C1 segment of cervical spinal cord (tissue), 14 donors: ENCODE measurements at regions not wholly inside any gene's neighbourhood (a gene's known extent, or its start where the extent isn't known, plus 50 kb on each side); places are given as distances from the start of the nearest gene placed in this dataset.
"Not testable (repeated sequence)": the region's sequence is repeated elsewhere in the genome, so short reads cannot be mapped to it uniquely, and the experiment has no call there.

Source experiments
- DNase-seq, 14 donors: peaks; one replicate each; lab custom pipeline; 2025; lab: John Stamatoyannopoulos, UW

GRCh38 chr4:97074531-97074930 is 1068.7 kb downstream of the STPG2 start:
- DNase-seq = peak in 1 of 14 donors; percentile 65

GRCh38 chr4:97081951-97082350 is 1061.3 kb downstream of the STPG2 start:
- peak in 1 of 14 donors; percentile 32 for DNase-seq

DNA sequence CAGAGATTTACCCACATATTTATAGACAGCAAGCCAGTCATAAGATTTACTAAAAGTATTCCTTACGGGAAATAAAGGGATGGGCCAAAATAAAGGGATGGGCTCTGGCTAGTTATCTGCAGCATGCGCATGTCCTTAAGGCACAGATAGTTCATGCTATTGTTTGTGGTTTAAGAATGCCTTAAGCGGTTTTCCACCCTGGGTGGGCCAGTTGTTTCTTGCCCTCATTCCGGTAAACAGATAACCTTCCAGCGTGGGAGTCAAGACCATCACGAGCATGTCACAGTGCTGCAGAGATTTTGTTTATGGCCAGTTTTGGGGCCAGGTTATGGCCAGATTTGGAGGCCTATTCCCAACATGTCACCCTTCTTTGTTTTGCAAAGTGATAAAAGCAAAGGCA is 1046.2 kb downstream of the STPG2 start:
- not testable (repeated sequence) for DNase-seq

- not testable (repeated sequence) for DNase-seq
Measured at GRCh38 chr4:97101171-97101570, 1042.1 kb downstream of the STPG2 start.

DNA sequence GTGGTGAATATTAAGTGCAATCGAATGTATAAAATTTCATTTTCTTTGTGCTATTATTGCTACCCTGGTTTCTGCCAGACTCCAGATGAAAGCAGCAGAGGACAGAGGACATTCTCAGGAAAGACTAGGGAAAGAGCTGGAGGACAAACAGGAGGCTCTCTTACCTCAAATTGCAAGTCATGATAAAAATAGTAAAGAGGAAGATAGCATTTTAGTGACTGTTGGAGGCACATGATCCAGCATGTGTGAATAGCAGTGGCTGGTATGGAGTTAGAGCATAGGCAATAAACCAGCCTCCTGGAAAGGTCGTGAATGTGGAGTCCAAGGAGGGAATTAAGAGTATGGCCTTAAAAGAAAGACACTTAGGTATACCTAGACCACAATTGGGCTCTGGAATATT is 1040.0 kb downstream of the STPG2 start:
- DNase-seq = no peak

DNA sequence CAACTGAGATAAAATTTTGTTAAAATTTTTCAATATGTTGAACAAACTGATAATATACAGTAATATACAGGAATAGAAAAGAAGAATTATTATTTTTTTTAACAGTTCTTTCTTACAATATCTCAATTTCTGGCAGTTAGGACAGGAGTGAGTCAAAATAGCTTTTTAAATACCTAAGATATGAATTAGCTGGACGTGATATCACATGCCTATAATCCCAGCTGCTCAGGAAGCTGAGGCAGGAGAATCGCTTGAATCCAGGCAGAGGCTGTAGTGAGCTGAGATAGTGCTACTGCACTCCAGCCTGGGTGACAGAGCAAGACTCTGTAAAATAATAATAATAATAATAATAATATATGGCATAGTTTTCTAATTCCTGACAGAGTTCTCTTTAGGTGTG is 1039.3 kb downstream of the STPG2 start:
- no peak for DNase-seq

DNA sequence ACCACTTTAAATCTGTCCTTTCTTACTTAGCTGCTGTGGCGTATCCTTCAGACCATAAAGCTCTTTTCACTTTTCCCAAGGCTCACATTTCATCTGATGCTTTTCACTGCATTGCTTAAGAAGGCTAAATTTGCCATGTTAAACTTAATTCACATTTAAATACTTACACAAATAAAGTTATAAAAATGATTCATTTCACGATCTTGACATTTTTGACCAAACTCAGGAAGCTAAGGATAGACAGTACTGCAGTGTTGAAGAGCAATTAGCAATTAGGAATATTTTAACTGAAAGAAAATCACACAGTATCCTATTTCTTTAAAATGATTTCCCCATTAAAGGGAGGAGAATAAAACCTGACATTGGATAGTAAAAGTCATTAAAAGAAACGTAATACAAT is 1038.6 kb downstream of the STPG2 start:
- DNase-seq = no peak

- DNase-seq = no peak
Measured at GRCh38 chr4:97105347-97106099, 1037.8 kb downstream of the STPG2 start.

DNA sequence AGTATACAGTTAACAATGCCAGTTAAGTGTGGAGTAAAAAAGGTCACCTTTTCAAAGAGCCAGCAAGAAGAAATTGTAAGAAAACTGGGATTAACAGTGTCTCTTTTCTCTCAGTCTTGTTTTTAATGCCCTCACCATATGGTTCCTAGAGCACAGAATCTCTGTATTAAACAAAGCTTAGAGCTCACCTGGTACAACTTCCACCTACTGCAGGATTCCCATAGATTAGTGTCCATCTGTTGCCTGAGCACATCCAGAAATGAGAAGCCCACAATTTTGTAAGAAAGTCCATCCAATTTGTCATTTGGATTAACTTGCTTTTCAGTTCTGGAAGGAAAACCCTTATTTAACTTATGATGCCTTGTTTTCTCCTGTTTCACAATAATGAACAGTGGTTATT is 1037.1 kb downstream of the STPG2 start:
- peak in 1 of 14 donors; percentile 76 for DNase-seq

DNA sequence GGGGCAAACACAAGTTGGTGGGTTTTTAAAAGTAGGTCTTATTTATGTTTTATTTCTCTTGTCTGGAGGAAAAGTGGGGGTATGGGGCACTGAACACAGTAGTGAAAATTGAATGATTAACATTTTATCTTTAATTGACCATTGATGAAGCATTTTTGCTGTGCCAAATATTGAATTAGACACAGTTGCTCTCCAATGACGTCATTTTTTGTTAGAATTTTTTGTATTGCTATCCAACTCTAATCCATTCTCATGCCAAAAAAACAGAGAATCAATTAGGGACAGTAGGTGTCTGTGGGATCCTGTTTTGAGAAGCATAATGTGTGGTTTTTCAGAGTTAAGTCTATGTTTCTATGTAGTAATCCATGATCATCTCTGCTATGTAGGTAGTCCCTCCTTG is 1032.8 kb downstream of the STPG2 start:
- DNase-seq = no peak

GRCh38 chr4:97116511-97116910 is 1026.8 kb downstream of the STPG2 start:
- no peak for DNase-seq

GRCh38 chr4:97121493-97121892 is 1021.8 kb downstream of the STPG2 start:
- DNase-seq = no peak

GRCh38 chr4:97123573-97123972 is 1019.7 kb downstream of the STPG2 start:
- no peak for DNase-seq

- DNase-seq = no peak
Measured at GRCh38 chr4:97132435-97132834, 1010.8 kb downstream of the STPG2 start.

DNA sequence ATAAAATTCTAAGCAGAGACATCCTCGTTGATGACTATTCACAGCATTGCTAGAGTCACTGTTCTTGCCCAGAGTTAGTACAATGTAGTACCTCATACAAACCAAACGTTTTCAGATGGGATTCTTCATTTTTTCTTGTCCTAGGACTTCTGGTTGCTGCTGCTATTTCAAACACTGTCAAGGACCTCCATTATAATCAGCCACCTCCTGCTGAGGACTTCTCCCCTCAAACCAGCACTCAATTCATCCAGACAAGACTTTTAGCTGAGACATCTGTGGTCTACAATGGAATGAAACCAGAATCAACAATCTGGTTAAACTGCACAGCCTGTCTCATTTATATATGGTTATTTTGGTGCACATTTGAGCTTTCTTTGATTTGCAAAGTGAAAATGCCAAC is 1008.8 kb downstream of the STPG2 start:
- no peak for DNase-seq

DNA sequence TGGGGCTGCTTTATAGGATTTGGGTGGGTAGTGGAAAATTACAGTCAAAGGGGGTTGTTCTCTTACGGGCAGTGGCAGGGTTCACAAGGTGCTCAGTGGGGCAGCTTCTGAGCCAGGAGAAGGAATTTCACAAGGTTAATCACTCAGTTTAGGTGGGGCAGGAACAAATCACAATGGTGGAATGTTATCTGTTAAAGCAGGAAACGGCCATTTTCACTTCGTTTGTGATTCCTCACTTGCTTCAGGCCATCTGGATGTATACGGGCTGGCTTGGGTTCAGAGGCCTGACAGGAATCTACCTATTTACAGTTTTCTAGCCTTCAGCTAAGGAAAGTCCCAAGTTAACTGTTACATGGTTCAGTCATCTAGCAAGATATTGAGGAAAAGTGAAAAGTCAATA is 1003.5 kb downstream of the STPG2 start:
- no peak for DNase-seq

GRCh38 chr4:97140545-97140944 is 1002.7 kb downstream of the STPG2 start:
- DNase-seq = no peak

- DNase-seq = not testable (repeated sequence)
Measured at GRCh38 chr4:97141332-97141731, 1001.9 kb downstream of the STPG2 start.

DNA sequence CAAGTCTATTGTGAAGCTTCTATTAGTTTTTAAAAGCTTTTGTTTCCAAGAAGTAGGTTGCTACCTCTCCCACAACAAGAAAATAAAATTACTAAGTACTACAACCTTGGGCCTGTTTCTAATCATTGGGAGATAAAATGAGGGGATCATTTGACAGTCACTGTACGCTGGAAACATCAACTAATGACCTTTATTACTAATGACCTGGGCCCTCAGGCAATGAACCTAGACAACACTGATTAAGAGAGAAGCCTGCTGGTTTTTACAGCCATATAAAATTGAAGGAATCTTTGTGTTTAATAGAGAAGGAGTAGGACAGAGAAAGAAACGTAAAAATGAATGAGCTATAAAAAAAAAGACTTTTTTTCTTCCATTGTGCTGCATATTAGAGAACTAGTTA is 1000.9 kb downstream of the STPG2 start:
- DNase-seq = no peak

DNA sequence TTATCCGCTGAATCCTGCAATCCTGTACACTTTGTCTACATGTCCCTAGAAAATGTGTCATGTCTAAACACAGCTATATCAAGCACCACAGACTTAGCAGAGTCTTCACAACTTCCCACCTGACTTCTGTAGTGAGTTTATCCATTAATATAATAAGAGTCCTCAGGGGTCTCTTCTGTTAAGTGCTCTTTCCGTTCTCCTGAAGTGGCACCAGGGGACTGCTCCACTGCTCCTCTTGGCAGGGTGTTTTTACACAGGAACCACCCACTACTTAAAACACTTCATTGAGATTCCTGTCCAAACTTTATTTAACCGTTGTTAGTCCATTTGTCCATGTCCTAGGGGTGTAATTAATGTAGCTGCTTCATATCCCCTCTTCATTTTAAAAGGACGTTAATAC is 1000.4 kb downstream of the STPG2 start:
- DNase-seq = no peak

- no peak for DNase-seq
Measured at GRCh38 chr4:97144199-97144598, 999.1 kb downstream of the STPG2 start.

DNA sequence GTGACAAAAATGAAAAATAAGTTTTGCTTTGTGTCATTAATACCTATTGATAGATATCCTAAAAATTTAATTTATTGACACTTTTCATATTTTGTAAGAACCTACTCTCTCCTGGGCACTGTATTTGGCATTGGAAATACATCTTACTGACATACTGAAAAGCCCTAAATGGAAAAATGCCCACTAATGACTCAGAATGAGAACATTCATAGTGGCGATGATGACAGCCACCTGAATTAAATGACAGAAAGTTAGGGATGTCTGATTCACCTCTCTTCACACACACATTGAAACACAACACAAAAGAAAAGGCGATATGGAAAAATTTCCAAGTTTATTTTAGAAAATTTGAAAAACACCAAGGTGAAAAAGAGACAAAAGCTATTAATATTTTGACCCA is 992.3 kb downstream of the STPG2 start:
- DNase-seq = peak in 1 of 14 donors; percentile 21

DNA sequence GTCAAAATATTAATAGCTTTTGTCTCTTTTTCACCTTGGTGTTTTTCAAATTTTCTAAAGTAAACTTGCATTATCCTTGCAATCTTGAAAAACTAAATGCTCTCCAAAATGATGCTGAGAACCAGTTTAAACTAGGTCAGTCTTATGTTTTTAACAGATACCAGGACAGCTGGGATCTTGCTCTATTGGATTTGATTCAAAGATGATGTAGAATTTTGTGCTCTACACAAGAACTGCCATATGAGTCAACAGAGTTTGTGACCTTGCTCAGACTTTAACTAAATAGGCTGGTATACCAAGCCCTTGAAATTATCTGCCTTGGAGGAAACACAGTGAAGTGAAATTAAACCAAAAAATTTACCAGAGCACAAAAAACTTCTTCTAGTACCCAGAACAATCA is 991.1 kb downstream of the STPG2 start:
- peak in 1 of 14 donors; percentile 75 for DNase-seq

DNA sequence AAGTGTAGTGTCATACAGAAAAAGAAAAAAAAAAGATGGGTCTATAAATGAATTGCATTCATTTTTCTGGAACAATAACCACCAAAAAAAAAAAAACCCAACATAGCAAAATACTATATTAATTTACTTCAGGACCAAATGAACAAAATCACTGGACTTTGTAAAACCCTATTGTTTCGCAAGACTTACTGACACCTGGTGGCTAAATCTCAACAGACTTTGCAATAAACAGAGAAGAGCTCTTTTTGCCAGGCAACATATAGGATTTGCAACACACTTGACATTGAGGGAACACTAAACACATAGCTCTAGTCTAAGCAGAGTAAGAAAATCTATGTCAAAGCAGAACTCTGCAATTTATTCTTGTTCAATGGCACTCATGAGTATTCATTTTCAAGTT is 990.2 kb downstream of the STPG2 start:
- DNase-seq = no peak
